Chondrocyte (in vitro differentiated cells): ENCODE measurements at regions not wholly inside any gene's neighbourhood (a gene's known extent, or its start where the extent isn't known, plus 50 kb on each side); places are given as distances from the start of the nearest gene placed in this dataset.

ENCODE experiments used
- DNase-seq: peaks from one replicate; pipeline ENCODE4 v3.0.0; 2021; ENCODE audit warnings: mixed read lengths, low spot score
- H3K27ac Mint-ChIP-seq: one replicate; pipeline ENCODE4 v1.8.0; 2021; ENCODE audit warnings: mild to moderate bottlenecking, moderate library complexity, mixed read lengths; ENCODE audit not compliant: unreplicated experiment
- H3K27me3 Mint-ChIP-seq: 2 replicates; pipeline ENCODE4 v1.8.0; 2021; ENCODE audit warnings: low read depth, mixed read lengths
- H3K36me3 Mint-ChIP-seq: 2 replicates; pipeline ENCODE4 v1.8.0; 2021; ENCODE audit warnings: low read depth, mixed read lengths
- H3K4me1 Mint-ChIP-seq: 2 replicates; pipeline ENCODE4 v1.8.0; 2021; ENCODE audit warnings: low read depth, mild to moderate bottlenecking, mixed read lengths
- H3K4me3 Mint-ChIP-seq: one replicate; pipeline ENCODE4 v1.8.0; 2021; ENCODE audit warnings: mild to moderate bottlenecking, moderate library complexity, mixed read lengths; ENCODE audit not compliant: unreplicated experiment
- H3K9me3 Mint-ChIP-seq: 2 replicates; pipeline ENCODE4 v1.8.0; 2021; ENCODE audit warnings: low read depth, mixed read lengths
- CTCF ChIP-seq: fragments of 200-600 bp; sonication (generic); IDR thresholded peaks from 2 replicates; pipeline ENCODE4 v1.5.0; 2021; ENCODE audit warnings: antibody characterized with exemption, mild to moderate bottlenecking, moderate library complexity

DNA sequence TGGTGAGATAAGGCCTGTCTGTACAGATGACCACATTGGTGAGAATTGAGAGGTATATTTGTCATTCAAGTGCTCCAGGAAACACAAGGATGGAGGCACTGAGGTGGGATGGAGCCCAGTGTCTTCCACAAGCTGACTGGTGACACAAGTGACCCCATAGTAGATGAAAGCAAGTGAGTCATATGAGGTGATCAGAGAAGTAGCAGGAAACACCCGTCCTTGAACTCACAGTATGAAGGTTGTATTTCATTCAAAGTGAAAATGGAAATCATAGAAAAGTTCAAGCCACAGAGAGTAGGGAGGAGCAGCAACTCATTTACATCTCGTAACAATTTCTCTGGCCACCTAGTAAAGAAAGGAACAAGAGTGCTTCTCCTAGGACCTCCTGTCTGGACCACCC lies 609.8 kb downstream of the HS3ST4 start:
- Mint-ChIP-seq H3K4me3 (no peak overlapping the region), H3K36me3 (no peaks in the 10 kb centered on the region), H3K27ac (no peak overlapping the region), H3K4me1 (no peaks in the 10 kb centered on the region), H3K27me3 (peaks cover 1% of the 10 kb centered on the region), H3K9me3 (peaks cover 10% of the 10 kb centered on the region)
- TF ChIP-seq CTCF: no peak
- DNase-seq: no peak

GRCh38 chr16:26316683-26317464 lies 625.1 kb downstream of the HS3ST4 start:
- DNase-seq: no peak
- Mint-ChIP-seq H3K27me3 (no peaks in the 10 kb centered on the region), H3K36me3 (no peaks in the 10 kb centered on the region), H3K4me1 (no peaks in the 10 kb centered on the region), H3K9me3 (peaks cover 2% of the 10 kb centered on the region), H3K27ac (no peak overlapping the region), H3K4me3 (no peak overlapping the region)
- no peak for TF ChIP-seq CTCF

DNA sequence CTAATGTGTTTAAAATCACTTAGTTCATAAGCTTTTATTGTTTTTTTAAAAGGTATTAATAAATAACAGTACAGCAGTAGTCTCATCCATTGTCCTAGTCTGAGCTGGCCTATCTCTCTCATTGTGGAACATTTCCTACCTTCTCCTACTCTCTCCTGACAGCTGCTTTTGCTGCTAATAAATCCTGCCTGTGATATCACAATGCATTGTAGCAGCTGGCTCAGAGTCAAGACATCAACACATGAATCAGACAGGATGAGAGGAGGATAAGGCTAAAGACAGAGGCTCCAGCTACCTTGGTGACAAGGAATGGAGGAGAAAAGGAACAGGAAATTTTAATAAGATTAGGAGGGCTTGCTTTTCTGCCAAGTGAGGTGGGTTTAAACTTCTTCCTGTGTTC lies 626.1 kb downstream of the HS3ST4 start:
- H3K4me3 Mint-ChIP-seq: no peak overlapping the region
- no peak for DNase-seq
- H3K4me1 Mint-ChIP-seq: no peaks in the 10 kb centered on the region
- no peaks in the 10 kb centered on the region for H3K36me3 Mint-ChIP-seq
- no peaks in the 10 kb centered on the region for H3K27me3 Mint-ChIP-seq
- no peak for TF ChIP-seq CTCF
- no peak overlapping the region for H3K27ac Mint-ChIP-seq
- peaks cover 2% of the 10 kb centered on the region for H3K9me3 Mint-ChIP-seq

DNA sequence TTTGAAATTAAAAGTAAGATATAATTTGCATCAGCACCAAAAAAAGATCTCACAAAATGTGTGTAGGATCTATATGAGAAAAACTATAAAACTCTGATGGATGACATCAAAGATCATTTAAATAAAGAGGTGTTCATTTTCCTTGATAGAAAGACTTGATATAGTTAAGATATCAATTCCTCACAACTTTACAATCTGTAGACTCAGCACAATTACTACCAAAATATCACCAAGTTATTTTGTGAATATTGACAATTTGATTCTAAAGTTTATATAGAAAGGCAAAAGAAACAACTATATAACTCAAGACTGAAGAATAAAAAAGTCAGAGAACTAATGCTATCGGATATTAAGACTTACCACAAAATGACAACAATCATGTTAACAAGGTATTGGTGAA lies 638.9 kb downstream of the HS3ST4 start:
- Mint-ChIP-seq H3K36me3 (no peaks in the 10 kb centered on the region), H3K27ac (no peak overlapping the region), H3K9me3 (peaks cover 5% of the 10 kb centered on the region), H3K4me3 (no peak overlapping the region), H3K4me1 (no peaks in the 10 kb centered on the region), H3K27me3 (no peaks in the 10 kb centered on the region)
- TF ChIP-seq CTCF: no peak
- DNase-seq: no peak

DNA sequence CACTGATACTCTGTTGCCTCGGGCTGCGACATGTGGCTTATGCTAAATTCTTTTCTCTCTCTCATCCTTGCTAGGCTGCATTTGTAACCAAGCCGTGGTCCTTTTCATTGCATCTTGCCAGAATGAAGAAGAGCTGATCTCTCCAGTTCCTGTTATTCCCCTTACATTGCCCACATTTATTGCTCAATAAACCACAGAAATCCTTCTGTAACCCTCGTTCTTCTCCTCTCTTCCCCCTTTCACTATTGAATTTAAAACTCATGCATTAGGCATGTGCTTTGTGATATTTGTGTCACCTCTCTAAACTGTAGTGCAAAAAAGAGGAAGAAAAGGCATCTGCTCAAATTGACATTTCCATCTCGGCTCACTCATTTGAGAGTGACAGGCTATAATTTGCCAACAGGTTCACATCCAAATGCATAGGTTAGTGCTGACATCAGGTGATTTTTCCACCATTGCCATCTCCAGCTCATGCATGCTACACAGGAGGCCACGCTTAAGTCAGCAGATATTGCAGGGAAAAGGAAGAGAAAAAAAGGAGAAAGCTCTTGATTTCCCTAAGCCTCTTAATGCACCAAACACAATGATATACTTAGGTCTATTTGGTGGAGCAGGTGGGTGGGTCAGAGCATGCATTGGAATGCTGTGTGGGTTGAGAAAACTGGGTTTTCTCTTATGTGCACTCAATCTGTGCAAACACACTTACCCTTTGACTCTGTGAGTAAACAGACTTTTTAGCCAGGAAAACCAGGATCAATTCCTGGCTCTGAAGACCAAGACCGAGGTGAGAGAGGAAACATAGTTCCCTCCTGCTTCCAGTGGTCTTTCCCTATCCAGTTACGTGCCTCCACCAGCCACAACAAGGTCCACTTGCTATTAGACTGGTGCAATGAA lies 642.7 kb downstream of the HS3ST4 start:
- Mint-ChIP-seq H3K4me3 (no peak overlapping the region), H3K27me3 (no peaks in the 10 kb centered on the region), H3K9me3 (no peaks in the 10 kb centered on the region), H3K36me3 (no peaks in the 10 kb centered on the region), H3K27ac (no peak overlapping the region), H3K4me1 (no peaks in the 10 kb centered on the region)
- TF ChIP-seq CTCF: no peak
- DNase-seq: no peak
